ENCODE measurements at regions not wholly inside any gene's neighbourhood (a gene's known extent, or its start where the extent isn't known, plus 50 kb on each side); places are given as distances from the start of the nearest gene placed in this dataset.

DNA sequence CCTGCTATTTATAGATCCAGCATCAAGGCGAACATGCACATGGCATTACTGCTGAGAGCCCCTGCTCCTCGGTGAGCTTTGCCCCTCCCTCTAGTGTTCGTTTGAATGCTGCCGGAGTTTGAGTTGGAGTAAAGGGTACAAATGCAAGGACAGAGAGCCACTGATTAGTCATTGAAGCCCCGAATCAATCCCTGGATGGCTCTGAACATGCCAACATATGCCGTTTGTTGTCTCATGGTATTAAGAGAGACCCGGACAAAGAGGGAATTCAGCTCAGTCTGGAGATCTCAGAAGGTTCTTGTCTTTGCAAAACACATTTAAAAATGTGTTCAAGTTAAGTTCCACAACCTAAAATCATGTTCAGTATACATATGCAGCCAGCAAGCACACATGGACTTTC is 789.2 kb upstream of the NR2F2 start:
- no peak for DNase-seq

DNA sequence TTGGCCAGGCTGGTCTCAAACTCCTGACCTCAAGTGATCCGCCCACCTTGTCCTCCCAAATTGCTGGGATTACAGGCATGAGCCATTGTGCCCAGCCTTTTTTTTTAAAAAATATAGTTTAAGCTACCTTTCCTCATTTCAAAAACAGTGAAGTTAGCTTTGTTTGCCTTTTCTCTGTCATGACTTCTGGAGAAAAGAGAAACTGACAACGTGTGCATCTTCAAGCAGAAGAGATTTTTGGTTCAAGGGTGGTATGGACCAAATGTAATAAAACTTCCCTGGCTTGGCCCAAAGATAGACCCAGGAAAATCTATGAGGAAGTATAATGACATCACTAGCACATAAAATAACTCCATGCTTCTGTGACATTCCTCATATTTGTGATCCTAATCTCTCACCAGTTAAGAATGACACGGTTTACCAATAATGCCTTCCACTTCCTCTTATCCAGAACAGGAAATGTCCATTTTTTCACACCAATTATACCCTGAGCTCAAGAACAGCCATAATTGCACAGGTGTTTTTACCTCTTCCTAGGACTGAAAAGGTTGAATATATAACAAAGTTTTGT is 781.2 kb upstream of the NR2F2 start:
- DNase-seq, result no peak

DNA sequence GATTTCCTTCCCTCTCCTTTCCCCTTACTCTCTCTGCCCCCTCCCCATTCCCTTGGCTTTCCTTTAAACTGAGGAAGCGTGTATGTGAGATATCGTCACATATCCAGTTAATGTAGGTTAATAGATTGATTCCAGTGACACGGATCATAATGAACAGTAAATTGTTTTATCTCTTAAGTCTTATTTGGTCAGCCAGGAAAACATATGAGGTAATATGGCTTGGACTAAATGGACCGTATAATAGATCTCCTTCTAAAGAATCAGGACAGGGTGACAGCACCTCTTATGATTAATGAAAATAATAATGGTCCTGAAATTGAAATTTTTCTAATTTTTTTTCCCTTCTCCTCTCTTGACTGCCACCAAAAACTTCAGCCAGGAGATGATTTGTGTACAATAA is 779.8 kb upstream of the NR2F2 start:
- DNase-seq, result no peak

DNA sequence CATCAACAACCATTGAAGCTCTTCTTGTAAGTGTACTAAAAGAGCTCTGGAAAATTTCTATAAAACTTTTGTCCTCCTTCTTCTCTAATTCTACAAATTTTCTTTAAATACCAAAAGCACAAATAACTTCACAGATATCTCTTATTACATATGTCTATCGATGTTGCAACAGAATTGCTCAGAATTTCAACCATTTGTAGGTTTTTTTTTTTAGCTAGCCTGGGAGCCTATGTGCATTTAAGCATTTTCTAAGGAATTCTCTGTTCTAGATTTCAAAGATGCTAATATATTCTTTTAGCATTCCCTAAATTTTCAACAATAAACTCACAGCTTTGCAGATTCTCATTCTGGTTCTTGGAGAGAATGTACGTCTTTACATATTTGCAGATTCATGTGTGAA is 774.3 kb upstream of the NR2F2 start:
- no peak for DNase-seq

DNA sequence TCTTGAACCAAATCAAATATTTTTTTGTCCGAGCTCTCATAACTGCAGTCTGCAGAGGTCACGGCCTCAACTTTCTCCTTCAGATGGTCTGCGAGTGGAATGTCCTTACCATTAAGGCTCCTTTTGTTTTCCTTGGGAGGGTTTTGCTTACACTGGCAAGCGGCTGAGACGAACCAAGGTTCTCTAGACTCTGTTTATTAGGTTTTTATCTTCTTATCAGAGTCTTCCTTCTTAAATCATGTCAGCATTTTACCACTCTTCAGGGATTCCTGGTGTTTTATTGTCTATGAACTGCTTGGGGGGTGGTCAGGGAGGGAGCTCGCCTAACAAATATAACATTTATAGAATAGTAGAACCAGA is 773.7 kb upstream of the NR2F2 start:
- DNase-seq, result no peak

DNA sequence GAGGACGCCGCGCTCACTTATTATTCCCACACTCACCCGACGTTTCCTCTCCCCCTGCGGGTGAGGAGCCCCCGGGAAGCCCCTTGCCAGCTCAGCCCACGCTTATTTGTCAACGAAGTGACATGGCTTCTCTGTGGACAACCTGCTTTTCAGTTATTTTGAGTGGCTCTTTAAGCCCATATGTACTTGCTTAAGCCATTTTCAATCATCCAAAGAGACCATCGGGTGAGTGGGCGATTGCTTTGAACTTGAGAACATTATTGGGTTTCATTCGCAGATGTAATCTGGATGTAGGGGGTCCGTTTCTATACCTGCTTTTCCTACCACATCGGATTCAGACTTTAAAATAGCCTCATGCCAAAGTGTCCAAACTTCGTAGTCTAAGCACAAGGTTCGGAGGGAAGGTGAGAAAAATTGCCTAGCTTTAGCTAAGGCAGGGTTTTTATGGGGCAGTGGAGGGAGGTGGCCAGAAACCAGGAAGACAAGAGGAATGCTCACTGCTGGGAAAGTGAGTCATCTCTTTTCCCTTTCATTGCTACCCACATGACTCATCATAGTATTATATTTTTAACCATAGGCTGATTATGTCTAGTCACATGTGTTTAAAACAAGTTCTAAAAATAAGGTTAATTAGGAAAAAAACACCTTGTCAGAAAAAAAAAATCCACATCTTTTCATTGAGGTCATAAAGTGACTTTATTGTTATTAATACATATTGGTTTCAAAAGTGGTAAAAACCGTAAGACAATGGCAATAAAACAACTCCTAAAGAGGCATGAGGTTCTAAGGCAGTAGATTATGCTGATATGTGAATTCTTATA is 773.1 kb upstream of the NR2F2 start:
- DNase-seq, result no peak

DNA sequence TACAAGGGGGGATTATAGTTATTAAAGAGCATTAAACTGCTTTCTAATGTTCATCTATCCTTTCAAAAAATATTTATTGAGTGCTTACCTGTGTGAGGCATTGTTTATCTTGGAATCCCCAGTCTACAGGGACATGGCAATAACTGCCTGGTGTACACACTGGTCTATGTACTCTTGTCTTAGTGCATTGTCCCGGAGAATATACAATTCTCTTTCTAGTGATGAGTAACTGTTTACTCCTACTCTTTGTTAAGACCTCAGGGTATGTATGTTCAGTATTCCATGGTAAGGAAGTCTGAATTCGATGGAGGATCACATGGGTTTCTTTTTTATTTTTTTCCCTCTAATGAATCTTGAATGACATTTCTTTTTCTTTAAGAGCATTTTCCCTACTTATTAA is 772.4 kb upstream of the NR2F2 start:
- no peak for DNase-seq

DNA sequence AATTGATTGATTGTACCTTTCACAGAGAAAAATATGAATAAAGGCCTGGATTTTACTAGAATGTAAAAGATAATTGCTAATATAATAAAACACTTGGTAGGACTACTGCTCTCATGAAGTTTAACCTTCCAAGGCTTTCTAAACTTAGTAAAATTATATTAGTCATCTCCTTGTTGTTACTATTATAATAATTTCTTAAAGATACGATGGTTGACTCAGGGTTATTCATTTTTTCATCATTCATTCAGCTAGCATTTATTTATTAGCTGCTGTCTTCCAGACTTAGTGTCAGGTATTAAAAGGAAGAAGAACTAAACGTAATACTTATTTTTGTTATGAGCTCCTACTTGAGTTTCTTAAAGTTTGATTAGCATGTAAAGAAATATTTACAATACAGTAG is 771.6 kb upstream of the NR2F2 start:
- DNase-seq, result no peak

DNA sequence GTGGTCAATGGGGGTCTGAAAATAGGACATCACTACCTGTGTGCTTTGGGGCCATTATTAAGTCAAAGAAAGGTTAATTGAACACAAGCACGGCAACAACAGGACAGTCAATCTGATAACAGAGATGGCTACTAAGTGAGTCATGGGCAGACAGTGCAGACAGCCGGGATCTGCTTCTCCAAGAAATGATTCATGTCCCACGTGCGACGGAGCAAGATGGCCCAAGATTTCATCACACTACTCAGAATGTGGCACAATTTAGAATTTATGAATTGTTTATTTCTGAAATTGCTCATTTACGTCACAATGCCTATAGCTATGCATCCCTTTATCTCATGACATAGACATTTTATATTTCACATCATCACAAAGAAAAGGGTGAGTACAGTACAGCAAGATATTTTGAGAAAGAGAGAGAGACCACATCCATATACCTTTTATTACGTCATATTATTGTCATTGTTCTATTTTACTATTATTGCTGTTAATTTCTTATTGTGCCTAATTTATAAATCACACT is 770.6 kb upstream of the NR2F2 start:
- DNase-seq, result no peak

DNA sequence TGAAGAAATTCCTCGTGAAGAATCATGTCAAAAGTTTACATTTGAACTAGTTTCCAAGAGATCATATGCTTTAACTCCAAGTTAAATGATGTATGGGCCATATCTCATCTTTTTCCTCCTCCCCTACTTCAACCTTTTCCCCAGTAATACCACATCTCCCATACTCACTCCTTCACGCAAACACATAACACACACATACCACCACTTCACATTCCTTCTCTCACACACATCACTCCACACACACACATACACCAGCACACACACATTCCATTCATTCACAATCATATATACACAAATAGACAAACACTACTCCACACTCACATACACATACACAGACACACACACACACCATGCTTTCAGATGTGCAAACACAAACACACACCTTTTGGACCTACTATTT is 769.0 kb upstream of the NR2F2 start:
- DNase-seq, result no peak

DNA sequence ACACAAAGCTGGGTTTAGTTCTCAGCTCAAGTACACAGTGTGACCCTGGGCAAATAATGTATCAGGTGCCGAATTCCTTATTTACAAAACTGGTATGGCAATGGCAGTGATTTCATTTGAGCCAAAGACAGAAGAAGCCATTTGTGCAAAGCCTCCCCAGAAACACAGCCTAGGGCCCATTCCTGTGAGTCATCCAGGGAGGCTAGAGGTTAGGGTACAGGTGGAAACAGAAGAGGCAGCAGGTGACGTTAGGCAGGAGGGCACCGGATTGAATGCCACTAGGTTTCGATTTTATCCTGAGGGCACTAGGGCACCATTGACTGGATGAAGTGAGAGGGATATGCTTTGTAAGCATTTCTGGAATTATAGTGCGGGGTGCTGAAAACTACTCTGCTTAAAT is 766.9 kb upstream of the NR2F2 start:
- no peak for DNase-seq

DNA sequence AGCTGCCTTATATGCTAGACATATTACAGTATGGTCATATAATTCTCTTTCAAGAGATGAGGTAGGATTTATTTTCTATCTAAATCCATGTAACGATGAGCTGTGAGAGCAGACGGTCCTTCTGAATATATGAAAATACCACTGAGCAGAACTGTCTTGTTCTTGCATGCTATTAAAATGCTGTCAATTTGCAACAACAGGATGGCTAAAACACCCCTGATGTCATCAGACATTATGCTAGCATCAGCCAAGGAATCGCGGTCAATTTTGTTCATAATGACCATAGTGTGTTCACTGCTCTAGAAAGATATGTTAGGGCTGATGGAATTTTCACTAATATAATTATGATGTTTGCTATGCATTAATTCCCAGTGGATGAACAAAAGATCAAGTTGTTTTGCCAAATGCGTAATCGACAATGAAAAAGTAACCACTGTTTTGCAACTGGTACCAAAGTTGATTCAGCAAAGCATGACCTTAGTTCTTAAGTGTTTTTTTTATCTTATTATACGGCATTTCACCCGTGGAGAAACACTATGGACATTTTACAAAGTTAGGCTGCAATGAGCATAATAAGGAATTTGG is 765.4 kb upstream of the NR2F2 start:
- DNase-seq, result no peak

DNA sequence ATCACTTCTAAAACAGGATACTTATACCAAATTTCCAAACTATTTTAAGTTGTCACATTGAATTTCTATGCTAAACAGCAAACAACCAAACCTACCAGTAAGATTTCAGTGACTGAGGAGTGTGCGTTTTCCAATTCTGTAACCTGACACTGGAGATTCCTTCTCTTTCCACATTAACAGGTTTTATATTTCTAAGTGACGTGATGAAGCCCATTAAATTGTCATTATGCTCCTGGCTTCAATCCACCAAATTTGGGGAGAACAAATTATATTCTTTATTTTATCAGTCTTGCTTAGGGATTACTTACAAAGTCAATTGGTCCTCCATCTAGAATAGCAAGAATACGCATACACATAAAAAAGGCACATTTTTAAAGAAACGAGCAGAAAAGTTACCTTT is 764.8 kb upstream of the NR2F2 start:
- no peak for DNase-seq

DNA sequence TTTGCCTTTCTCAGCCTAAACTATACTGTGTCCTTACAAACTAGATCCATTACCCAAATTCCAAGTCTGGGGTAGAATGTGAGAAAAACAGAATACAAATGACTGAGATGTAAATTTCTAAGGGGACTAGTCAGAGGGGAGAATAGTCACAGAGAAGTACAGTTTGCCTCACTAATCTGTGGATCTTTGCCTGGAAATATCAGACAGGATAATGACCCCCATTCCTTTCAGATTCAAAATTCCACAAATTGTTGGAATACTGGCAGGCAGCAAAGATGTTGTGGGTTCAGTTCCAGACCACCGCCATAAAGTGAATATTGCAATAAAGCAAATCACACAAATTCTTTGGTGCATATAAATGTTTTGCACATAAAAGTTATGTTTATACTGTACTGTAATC is 762.8 kb upstream of the NR2F2 start:
- DNase-seq, result no peak

DNA sequence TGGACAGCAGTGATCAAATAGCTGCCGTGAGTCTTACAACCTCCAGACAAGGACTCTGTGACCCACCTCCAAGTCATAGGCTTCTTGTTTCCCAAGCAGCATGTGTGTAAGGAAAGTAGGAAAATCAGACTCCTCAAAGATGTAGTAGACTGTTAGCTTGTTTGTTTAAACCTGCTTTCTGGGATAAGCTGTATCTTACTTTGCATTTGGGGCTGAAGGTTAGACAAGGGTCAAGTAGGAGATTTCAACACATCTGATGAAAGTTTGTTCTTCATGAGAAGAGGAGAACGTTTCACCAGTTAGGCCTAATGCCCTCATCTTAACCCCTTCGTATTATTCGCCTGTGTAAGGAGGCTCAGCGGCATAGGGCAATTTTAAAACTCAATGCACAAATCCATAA is 756.4 kb upstream of the NR2F2 start:
- DNase-seq, result no peak

DNA sequence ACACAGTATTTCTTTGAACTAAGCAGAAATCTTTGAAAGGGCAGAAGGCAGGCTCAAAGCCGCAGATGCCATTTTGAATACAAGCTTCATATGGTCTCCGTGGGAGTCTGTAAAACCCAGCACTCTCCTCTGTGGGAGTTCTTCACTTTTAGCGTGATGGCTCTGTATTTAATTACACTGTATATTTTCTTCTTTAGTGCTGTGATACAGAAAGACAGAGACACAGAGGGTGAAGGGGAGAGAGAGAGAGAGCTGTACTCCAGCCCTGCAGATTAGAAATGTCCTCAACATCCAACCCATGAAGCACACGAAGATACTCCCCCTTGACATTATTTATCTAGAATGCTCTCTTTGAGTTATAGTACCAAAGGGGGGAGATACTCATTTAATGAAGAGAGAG is 752.6 kb upstream of the NR2F2 start:
- DNase-seq, result no peak

DNA sequence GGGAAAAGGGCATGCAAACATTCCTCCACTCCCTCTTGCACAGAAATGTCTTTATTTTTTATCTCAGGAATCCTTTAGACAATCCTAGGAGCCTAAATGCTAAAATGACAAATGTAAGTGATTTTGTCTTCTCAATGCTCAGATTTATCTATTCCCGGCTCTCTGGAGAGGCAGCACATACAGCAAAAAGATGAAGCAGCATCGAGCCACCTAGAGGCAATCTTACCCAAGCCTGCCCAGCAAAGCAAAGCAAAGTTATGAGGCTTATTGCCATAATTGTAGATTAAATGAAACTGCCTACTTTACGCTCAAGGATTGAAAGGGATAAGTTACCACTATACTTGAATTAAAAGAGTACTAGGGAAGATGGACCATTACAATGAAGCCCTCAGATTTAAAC is 750.4 kb upstream of the NR2F2 start:
- no peak for DNase-seq

DNA sequence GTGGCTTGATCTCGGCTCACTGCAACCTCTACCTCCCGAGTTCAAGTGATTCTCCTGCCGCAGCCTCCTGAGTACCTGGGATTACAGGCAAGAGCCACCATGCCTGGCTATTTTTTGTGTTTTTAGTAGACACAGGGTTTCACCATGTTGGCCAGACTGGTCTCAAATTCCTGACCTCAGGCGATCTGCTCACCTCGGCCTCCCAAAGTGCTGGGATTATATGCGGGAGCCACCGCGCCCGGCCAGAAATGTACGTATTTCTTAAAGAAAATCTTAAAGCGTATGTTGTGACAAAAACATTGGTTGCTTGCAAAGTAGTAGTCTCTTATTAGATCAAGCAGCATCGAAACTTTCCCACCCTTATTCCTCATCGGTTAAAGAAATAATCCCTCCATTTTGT is 748.9 kb upstream of the NR2F2 start:
- no peak for DNase-seq

DNA sequence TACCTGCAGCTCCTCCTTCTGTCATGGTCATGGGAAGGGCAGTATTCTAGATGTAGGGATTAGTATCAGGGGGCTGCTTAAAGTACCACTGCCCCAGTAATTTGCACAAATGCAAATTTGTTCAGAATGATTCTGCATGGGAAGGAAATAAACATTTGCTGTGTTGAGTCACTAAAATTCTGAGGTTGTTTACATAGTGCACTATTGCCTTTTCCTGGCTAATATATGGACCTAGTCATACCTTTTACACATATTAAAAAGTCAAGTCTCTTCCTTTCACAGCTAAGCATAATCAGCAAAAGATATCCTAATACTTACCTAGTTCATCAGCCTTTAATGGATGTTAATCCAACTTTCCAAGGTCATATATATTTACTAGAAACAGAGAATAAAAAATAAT is 746.4 kb upstream of the NR2F2 start:
- DNase-seq, result no peak

DNA sequence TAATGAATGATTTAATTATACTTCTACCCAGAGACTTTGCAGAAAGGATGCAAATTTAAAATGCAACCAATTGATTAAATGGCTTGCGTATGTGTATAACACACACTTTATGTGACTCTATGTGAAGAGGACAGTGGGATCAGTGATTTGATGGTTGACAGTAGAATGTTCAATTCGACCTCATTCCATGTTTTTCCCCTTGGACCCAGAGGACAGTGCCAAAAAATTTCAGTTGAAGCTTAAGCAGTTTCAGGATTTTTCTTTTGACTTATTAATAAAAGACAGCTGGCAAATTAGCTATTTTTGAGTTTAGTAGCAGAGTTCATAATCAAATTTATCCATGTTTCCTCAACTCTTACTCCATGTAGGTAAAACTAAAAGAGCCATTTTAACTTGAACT is 742.4 kb upstream of the NR2F2 start:
- no peak for DNase-seq

DNA sequence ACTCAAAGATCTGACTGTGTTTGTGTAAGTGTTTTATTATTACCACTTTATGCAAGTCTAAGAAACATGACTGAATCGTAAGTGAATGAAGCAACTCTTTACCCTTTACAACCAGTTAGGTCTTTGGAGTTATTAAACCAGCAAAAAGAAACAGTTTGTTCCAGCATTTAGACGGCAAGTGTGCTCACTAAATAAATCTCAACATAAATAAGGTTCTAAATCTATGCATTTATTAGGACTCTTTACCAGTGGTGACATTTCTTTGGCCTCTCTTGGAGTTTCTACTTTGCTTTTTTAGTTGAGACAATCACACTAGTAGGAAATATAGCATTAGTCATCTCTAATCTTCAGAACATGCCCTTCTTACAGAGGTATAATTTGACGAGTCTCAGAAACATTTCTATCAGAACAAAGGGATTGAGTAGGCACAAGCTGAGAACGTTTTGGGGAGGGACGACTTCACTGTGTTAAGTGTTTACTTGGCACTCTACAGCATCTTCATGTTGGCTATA is 739.9 kb upstream of the NR2F2 start:
- DNase-seq, result no peak

DNA sequence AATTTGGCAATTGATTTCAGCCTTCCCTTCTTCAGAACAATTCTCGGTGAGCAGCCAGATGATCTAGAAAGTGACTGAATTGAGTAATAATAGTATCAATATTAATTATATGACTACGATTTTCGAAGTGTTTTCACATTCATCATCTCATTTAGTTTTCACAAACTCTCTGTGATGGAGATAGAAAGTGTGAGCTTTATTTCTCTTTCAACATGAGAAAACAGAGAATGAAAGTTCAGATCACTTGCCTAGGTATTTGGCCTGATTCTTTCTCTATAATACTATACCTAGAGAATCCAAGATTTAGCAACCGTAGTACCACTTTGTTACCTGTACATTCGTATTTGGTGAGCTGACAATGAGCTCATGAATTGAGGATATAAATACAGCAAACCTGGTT is 739.2 kb upstream of the NR2F2 start:
- DNase-seq, result no peak

DNA sequence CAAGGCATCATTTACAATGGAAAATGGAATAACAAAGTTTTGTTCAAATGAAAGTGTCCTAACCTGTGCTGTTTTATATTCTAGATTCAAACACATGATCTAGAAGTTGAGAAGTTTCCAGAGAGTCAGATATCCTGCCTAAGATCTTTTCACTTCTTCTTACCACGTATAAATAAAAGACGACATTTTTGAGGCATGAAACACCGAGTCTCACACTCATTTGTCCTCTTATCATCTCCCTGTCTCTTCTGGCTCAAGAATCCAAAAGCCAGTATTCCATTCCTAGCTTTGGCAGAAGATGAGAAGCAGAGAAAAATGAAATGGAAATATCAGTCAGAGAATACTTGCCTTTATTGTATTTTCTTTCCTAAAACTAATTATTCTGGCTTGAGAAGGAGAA is 738.6 kb upstream of the NR2F2 start:
- DNase-seq, result no peak

DNA sequence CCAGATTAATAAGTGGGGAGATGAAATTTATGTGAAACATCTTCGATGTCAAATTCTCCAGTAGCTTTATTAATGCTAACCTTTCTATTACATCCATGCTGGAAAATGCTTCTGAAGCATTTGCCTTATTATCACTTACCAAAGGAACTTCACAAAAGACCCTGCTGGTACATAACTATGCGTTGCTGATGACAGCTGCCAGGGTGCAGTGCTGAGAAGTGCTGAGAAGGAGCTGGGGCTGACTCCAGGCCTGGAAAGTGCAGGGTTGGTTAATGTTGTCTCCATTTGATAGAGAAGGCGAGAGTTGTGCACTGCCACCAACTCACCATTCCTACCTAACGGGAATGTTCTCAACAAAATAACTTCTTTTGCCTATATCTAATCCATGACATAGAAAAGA is 736.0 kb upstream of the NR2F2 start:
- no peak for DNase-seq

Measured in activated effector memory CD4-positive, alpha-beta T cell treated with anti-CD3 and anti-CD28 coated beads, Interleukin-2, amount 50 U/mL, for 16 hours (primary cell).